GM19025 (cell line): ENCODE measurements at regions not wholly inside any gene's neighbourhood (a gene's known extent, or its start where the extent isn't known, plus 50 kb on each side); places are given as distances from the start of the nearest gene placed in this dataset.
A peak's percentile ranks its signal among the peaks of the same experiment; 100 is the strongest.
"Not testable (repeated sequence)": the region's sequence is repeated elsewhere in the genome, so short reads cannot be mapped to it uniquely, and the experiment has no call there.

Experiments used
- ATAC-seq: cut with Tn5 transposase; IDR thresholded peaks from one replicate; pipeline ENCODE4 v1.9.1; 2021; ENCODE audit warnings: mild to moderate bottlenecking, low read depth, moderate library complexity; ENCODE audit not compliant: unreplicated experiment

DNA sequence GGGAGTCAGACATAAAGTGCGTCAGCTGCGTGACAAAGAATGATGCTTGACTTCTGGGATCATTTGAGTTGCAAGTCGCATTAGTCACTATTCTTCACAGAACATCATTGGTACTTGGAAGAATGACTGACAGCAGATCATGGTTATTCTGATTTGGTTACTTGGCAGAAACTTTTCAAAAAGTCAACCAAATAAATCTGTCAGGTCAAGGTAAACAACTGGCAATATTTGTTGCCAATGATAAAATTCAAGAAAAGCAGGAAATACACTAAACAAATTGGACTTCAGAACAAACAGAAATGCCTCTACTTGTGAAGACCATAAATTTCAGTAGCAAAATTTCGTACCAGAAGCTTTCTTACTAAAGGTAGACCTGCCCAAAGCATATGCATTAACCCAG is 221.6 kb downstream of the TFAP2A start:
- ATAC-seq = no peak

DNA sequence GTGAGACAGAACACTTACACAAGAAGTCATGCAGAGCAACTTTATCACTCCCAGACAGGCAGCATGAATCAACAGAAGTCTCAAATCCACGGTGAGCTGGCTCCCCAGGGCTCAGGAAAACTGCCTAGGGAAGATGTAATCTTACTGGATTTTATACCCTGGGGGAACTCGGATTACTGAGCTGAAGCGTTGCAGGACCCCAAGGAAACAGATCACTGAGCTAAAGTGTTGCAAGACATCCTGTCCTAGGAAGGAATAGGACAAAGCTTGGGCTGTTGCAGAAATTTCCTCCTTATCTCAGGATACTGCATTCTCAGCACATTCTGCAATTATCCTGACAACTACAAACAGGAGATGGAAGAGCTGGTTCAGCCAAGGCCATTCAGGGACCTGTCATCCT is 224.8 kb downstream of the TFAP2A start:
- no peak for ATAC-seq

DNA sequence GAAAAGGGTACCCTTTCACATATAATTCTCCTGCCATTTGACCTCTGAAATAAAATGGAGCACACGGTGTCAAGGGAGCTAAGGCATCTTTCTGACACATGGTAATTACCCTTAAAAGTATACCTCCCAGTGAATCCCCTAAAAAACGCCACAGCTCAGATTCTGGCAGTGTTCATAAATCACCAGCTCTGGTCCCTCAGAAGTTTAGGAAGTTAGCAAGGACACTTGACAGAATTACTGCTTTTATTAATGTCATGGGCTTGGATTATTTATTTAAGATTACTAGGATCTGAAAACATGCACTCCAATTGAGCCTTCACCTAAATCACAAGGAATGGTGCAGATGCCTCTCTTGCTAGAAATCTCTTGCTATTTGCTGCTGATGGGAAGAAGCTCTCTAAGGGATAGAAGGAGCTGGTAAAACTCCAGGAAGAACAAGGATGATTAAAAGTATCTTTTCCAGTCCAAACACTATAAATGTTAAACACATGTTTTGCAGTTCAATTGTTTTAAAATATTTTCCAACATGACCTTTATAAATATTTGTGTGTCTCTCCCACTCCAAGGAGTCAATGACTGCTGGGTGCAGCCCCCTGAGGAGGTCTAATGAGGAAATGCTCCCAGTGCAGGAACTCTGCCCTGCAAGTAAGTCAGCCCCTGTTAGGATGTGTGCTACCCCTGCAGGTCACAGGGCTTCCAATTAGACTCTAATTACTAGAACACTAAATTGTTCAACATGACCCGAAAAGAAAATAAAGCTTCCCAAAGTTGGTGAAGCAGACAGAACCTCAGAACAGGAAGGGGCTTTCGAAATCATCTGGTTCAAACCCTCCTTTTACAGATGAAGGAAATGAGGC is 230.3 kb downstream of the TFAP2A start:
- ATAC-seq = no peak

DNA sequence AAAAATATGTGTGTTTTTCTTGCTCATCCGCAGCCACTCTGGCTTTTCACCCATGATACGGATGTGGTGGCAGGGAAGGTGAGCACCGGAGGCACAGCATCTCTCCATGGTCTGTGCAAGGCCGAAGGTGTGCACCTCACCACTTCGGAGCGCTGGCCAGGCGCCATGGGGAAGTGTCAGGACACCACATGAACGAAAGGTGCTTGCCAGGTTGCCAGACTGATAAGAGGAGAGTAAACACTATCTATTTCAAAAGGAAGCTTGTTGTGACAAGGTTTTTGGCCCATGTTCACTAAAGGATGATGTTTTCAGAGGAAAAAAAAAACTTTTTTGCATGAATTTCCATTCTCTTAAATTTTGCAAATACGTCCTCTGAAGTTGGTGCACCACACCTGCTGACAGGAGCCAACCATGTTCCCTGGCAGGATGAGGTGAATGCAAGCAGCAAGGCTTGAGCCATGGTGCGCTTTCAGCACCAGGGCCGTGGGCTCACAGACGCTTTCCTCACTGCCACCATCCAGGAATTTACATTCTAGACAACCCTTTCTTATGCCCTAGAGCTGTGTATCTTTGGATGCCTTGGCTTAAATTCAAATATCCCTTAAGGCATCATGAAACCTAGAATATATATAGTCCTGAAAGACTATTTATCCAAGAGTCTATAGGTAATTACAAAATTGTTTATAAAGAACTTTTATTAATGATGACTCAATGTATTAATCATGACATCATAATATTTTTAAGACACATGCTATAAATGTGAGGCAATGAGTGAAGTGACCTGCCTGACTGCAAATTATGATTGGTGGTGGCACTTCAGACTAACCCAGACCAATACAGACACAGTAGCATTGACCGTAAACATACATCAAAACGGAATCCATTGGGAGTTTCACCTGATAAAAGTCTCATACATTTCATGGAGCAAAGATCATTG is 234.5 kb downstream of the TFAP2A start:
- ATAC-seq = no peak

DNA sequence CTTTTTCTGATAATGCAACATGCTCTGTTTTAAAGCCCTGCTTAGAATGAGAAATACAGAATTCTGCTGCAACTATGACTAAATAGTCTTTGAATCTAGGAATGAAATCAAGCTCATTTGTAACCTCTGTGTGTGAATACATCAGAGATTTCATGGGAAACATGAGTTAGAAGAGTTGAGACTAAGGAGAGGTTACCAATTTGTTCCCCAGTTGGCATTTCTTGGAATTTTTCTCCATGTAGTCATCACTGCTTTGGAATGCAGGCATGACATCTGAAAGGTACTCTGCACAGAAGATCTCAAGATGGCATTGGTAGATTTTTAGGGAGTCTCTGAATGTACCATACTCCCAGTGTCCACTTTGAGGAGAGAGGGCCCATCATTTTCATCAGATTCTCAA is 237.2 kb downstream of the TFAP2A start:
- no peak for ATAC-seq

DNA sequence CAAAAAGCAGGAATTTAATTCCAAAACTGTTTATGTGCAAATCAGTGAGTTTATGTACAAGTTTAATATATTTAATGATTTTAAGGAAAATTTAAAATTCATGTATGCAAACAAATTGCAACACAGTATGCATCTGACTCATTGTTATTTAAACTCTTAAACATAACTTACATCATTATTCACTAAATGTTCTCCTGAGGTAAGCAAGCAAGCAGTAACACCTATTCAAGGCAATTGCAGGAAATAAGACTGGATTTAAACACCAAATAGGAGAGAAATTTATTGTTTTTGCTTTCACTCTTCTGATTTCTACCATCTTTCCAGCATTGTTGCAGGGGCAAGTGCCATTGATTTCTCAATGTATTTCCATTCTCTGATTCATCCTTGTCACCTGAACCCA is 239.5 kb downstream of the TFAP2A start:
- no peak for ATAC-seq

DNA sequence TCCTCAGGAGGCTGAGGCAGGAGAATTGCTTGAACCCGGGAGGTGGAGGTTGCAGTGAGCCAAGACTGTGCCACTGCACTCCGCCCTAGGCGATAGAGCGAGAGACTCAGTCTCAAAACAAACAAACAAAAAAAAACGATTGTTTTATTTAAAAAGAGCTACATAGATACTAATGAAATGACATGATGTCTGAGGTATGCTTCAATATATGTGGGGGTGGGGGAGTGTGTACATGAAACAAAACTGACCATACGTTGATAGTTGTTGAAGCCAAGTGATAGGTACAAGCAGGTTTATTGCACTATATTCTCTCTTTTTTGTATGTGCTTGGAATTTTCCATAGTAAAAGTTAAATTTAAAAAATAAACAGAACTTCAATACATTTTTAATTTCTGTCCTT is 240.1 kb downstream of the TFAP2A start:
- no peak for ATAC-seq

DNA sequence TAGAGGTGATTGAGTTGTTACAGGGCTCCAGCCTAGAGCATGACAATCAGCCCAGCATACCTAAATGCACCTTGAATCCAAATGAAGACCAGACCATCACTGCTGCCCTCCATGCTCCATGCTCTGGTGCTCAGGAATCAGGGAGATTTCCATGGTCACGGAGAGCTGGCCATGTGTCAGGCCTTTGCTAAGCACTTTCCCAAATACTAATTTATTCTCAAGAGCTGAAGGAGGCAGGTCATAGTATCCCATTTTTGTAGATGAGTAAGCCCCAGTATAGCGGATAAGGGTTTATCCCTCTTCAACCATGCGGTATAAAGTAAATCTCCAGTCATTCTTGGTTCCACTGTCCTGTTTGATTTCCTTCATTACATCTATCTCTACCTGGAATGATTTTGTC is 240.8 kb downstream of the TFAP2A start:
- ATAC-seq = no peak

DNA sequence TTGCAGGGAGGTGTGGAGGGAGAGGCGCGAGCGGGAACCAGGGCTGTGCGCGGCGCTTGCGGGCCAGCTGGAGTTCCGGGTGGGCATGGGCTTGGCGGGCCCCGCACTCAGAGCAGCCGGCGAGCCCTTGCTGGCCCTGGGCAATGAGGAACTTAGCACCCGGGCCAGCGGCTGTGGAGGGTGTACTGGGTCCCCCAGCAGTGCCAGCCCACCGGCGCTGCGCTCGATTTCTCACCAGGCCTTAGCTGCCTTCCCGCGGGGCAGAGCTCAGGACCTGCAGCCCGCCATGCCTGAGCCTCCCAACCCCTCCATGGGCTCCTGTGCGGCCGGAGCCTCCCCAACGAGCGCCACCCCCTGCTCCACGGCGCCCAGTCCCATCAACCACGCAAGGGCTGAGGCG is 243.2 kb downstream of the TFAP2A start:
- ATAC-seq = not testable (repeated sequence)

DNA sequence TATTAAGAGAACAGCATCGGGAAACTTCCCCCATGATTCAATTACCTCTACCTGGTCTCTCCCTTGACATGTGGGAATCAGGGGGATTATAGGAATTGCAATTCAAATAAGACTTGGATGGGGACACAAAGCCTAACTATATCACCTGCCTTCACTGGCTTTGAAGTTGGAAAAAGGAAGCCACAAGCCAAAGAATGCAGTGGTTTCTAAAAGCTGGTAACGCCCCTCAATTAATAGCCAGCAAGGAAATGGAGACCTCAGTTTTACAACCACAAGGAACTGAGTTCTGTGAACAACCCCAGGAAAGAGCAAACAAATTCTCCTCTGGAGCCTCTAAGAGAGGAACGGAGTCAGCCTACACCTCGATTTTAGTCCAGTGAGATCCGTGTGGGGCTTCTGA is 244.1 kb downstream of the TFAP2A start:
- no peak for ATAC-seq

DNA sequence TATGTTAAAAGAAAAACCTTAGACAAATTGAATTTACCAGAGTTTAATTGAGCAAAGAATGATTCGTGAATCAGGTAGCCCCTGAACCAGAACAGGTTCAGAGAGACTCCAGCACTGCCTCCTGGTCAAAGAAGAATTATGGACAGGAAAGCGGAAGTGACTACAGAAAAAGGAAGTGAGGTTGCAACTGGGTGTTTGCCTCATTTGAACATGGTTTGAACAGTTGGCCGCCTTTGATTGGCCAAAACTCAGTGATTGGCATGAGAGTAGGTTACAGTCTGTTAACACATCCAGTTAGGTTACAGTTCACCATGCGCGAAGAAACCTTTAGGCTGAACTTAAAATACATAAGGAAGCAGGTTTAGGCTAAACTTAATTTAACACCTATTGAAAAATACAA is 248.8 kb downstream of the TFAP2A start:
- no peak for ATAC-seq

DNA sequence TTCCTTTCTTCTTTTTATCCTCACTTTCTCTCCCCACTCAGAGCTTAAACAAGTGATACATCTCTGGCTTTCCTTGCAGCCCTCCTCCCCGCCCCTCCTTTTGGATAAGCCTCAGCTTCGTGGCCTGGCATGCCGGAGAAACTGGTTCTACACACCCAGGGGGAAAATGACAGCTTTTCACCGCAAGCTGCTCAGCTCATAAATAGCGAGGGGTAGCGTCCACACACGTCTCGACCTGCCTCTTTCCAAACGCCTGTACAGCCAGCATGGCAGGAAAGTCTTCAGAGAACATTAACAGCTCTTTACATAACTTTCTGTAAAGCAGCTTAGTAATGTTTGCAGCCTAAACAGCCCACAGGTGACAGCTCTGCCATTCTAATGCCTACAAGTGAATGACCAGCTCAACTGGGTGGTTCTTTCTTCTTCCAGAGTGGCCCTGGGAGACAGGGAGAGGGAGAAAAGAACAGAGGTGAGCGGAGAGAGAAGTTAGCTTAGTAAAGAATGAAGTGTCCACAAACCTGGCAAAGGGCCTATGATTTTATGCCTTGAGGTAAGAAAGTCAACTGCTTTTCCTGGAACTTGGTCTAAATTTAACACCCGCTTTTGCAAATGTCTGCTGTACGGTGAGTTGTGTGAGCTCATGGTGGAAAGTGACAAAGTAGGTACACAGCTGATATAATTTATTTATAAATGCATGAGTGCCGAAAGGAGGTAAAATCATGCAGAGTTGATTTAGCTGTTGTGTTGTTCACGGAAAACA is 251.5 kb downstream of the TFAP2A start:
- no peak for ATAC-seq

DNA sequence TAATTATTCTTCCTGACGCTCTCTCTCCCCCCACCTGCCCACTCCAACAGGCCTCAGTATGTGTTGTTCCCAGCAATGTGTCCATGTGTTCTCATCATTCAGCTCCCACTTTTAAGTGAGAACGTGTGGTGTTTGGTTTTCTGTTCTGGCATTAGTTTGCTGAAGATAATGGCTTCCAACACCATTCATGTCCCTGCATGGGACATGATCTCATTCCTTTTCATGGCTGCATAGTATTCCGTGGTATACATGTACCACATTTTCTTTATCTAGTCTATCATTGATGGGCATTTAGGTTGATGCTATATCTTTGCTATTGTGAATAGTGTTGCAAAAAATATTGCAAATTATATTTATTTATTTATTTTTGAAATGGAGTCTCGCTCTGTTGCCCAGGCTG is 258.0 kb downstream of the TFAP2A start:
- no peak for ATAC-seq

DNA sequence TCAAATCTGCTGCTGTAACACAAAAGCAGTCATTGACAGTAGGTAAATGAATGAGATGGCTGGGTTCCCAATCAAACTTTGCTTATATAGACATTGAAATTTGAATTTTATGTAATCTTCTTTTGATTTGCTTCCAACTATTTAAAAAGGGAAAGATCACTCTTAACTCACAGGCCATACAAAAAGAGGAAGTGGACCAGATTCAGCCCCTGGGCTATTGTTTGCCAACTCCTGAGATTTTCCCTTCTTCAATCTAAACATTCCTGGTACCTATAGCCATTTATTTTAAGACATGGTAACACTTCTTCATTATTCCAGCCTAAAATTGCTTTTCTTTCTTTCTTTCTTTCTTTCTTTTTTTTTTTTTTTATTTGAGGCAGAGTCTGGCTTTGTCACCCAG is 260.6 kb downstream of the TFAP2A start:
- no peak for ATAC-seq

DNA sequence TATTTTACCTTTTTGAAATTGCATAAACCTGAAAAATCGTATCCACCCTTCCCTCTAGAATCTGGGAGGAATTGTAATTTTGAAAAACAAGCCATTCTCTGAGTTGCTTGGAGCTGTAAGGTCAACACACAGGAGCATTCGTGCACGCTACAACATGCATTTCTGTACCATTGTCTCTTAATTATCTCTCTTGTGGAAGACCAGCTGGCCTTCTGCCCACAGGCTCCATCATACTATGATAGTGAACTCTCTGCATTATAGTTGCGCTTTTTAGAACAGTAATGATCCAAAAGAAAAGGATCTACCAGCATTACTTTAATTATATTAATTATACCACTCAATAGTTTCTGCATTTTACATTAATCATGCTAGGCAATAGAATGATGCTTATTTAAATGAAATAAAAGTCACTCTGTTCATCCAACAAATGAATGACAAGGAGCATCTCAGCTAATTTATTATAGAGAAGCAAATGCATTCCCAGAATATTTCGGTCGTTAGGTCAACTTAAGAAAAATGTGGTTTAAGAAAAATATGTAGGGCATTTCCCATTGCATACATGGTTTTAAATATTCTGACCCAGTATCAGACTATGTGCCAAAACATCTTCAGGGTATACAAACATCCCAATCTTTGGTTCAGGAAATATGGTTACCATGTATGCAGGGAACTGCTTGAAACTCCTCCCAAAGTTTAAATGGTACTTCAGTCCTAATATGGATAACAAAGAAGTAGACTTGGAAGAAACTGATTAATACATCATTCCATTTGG is 263.5 kb downstream of the TFAP2A start:
- no peak for ATAC-seq

DNA sequence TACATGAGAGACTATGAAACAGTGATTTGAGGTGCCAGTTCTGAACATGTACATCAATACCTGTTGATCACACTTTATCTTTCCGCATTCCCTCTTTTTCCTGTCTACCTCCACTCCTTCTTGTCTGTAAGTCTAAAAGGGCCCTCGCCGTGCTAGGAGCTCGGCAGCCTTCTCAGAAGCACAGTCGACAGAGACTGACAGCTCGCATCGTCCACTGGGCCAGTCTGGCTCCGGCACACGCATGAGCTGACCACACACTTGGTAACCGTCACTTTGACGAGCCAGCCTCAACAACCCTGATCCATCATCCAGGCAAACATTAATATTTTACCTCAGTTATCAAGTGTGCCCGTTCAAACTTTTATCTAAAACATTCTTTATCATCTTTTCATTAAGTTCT is 265.3 kb downstream of the TFAP2A start:
- ATAC-seq = no peak

DNA sequence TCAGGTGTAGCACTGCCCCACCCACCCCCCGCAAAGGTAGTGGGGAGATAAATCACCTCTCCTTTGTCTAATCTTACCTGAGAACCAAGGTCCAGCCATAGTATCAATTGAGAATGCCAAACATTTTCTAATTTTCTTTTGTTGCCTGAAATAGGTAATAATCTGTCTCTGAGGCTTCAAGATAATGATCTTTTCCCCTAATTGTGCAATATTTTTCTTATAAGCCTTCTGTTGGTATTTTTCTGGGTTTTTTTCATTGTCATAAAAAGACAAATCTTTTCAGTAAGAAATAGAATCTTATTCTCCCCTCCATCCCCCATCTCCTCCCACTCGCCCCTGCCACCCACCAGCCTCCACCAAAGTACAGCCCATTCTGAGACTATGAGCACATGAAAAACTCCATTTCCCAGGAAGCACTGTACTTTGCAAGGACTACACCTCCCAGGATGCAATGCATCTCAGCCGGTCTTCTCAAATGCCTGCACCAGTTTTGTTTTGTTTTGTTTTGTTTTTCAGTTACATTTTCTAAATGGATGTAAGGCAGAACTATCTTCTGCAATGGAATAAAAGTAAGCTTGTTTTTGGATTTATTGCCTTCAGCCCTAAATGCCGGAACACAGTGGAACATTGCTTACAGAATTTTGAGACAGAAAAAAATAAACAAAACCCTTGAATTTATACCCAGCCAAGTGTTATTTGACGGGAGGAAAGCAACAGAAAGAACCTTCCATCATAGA is 268.0 kb downstream of the TFAP2A start:
- peak; percentile 96 for ATAC-seq

DNA sequence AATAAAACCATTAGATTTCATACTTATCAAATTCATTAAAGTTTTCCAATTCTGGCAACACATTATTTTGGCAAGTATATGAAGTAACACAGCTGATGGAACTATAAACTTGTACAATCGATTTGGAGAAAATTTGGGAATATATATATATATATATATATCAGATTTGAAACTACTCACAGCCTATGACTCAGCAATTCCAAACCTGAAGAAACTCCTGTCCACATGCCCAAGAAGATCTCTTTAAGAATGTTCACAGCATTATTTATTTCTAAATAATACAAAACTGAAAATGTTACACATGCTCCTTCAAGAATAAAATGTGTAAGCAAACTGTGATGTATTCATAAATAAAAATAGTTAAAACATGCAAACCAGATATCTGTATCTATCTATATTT is 270.1 kb downstream of the TFAP2A start:
- ATAC-seq = no peak

DNA sequence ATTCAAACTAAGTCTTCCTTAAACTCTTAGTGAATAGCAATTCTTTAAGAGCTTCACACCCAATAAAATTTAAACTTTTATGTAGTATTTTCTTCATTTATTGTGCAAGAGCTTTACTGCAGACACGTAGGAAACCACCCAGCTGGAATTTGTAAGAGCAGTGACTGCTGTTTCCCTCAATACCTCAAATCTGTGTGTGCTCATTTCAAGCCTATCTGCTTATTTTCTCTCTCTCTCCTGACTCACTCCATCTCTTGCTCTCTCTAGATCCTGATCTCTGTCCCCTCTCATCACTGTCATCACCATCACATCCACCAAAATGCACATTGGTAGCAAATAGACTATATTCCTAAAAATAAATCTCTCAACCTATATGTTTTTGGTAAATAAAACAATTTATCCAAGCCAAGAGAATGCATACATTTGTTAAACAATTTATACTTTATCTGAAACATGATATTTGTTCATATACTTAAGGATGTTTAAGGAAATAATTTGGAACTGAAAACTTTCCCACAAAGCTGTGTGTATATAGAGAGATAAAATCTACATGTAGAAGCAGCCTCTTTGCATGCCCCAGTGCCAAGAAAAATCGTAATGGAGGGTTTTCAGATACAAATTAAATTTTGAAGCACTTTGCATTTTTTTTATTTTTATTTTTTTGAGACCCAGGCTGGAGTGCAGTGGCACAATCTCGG is 273.0 kb downstream of the TFAP2A start:
- no peak for ATAC-seq
